Thoracic aorta (tissue), 2 donors: ENCODE measurements at regions not wholly inside any gene's neighbourhood (a gene's known extent, or its start where the extent isn't known, plus 50 kb on each side); places are given as distances from the start of the nearest gene placed in this dataset.
"Not testable (repeated sequence)": the region's sequence is repeated elsewhere in the genome, so short reads cannot be mapped to it uniquely, and the experiment has no call there.

Experiments
- ATAC-seq: fragments of 150-250 bp; one replicate; pipeline ENCODE4 v1.8.0; 2017; ENCODE audit warnings: low read depth; ENCODE audit not compliant: insufficient number of reproducible peaks, low FRiP score
- DNase-seq: peaks from one replicate; pipeline ENCODE4 v3.0.0-alpha.2; 2020; ENCODE audit warnings: low spot score
- H3K27ac ChIP-seq, 2 donors: fragments of 200-600 bp; sonication (generic); 1 replicate in 1 of 2; 2 replicates in 1 of 2; pipeline ENCODE4 v1.5.1; 2016; ENCODE audit warnings: mild to moderate bottlenecking in 2 of 2, moderate library complexity in 2 of 2
- H3K27me3 ChIP-seq: fragments of 200-600 bp; sonication (generic); replicated peaks from 2 replicates; pipeline ENCODE4 v1.6.0; 2016; ENCODE audit warnings: mild to moderate bottlenecking; ENCODE audit not compliant: insufficient read depth
- H3K36me3 ChIP-seq: fragments of 200-600 bp; sonication (generic); one replicate; pipeline ENCODE4 v1.5.1; 2016
- H3K4me1 ChIP-seq, 2 donors: fragments of 200-600 bp; sonication (generic); 1 replicate in 1 of 2; 2 replicates in 1 of 2; pipeline versions ENCODE4 v1.5.1 to v1.6.0; 2016; ENCODE audit warnings: low read depth in 2 of 2, mild to moderate bottlenecking in 1 of 2; ENCODE audit not compliant: control insufficient read depth in 1 of 2
- H3K4me3 ChIP-seq: fragments of 200-600 bp; sonication (generic); 2 replicates; pipeline ENCODE4 v1.5.1; 2016; ENCODE audit warnings: mild to moderate bottlenecking
- H3K9me3 ChIP-seq: fragments of 200-600 bp; sonication (generic); 2 replicates; pipeline ENCODE4 v1.5.1; 2016
- TF ChIP-seq, protein P1 (sequence below): fragments of 200-600 bp; sonication (generic); IDR thresholded peaks from one replicate; pipeline ENCODE4 v1.5.1; 2019; ENCODE audit warnings: antibody characterized with exemption

DNA sequence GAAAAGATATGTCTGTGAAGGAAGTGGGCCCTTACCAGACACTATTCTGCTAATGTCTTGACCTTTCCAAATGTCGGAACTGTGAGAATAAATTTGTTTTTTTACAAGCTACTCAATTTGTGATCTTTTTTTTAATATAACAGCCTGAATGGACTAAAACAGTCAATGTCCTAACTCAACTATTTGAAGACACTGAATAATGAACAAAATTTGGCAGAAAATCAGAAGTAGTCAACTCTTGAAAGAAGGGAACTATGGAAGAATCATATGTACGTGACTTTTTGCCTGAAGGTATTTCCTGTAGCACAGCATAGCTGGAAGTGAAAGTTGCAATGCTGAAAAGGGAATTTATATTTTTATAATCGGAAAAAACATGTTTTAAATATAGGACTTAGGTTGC, 351.8 kb upstream of the TFPI start:
- no peak overlapping the region for H3K4me3 ChIP-seq
- H3K27ac ChIP-seq, result no peak overlapping the region
- DNase-seq (no peak), ATAC-seq (no peak)
- H3K9me3 ChIP-seq, result no peaks in the 10 kb centered on the region
- TF ChIP-seq, protein P1, sequence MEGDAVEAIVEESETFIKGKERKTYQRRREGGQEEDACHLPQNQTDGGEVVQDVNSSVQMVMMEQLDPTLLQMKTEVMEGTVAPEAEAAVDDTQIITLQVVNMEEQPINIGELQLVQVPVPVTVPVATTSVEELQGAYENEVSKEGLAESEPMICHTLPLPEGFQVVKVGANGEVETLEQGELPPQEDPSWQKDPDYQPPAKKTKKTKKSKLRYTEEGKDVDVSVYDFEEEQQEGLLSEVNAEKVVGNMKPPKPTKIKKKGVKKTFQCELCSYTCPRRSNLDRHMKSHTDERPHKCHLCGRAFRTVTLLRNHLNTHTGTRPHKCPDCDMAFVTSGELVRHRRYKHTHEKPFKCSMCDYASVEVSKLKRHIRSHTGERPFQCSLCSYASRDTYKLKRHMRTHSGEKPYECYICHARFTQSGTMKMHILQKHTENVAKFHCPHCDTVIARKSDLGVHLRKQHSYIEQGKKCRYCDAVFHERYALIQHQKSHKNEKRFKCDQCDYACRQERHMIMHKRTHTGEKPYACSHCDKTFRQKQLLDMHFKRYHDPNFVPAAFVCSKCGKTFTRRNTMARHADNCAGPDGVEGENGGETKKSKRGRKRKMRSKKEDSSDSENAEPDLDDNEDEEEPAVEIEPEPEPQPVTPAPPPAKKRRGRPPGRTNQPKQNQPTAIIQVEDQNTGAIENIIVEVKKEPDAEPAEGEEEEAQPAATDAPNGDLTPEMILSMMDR, result no peak
- H3K36me3 ChIP-seq, result no peaks in the 10 kb centered on the region
- peaks cover 4 to 5% of the 10 kb centered on the region in 2 donors for H3K4me1 ChIP-seq
- H3K27me3 ChIP-seq, result no peaks in the 10 kb centered on the region

DNA sequence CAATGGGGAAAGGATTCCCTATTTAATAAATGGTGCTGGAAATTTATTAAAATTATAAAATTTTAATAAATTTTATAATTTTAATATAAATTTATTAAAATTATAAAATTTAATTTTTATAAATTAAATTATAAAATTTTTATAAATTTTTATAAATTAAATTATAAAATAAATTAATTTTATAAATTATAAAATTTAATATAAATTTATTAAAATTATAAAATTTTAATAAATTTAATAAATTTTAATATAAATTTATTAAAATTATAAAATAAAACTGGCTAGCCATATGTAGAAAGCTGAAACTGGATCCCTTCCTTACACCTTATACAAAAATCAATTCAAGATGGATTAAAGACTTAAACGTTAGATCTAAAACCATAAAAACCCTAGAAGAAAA, 356.7 kb upstream of the TFPI start:
- not testable (repeated sequence) for H3K9me3 ChIP-seq, H3K27me3 ChIP-seq, H3K4me3 ChIP-seq, ATAC-seq, H3K27ac ChIP-seq, DNase-seq, H3K36me3 ChIP-seq, H3K4me1 ChIP-seq

DNA sequence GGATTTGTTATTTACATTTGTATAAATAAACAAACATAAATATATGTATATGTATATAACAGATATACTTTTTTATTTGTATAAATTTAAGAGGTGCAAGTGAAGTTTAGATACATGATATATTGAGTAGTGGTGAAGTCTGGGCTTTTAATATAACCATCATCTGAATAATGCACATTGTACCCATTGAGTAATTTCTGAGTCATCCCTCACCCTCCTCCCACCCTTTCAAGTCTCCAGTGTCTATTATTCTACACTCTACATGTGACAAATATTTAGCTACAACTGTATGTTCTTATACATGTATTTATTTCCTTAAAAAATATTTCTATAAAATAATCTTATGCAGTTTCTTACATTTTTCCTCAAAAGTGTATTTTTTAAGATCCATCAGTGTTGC, 358.7 kb upstream of the TFPI start:
- Histone ChIP-seq H3K4me3 (no peak overlapping the region), H3K9me3 (no peaks in the 10 kb centered on the region), H3K27me3 (no peaks in the 10 kb centered on the region), H3K4me1 (no peaks in the 10 kb centered on the region), H3K36me3 (no peaks in the 10 kb centered on the region), H3K27ac (no peak overlapping the region)
- no peak for ATAC-seq
- TF ChIP-seq, protein P1, result no peak
- DNase-seq, result no peak

DNA sequence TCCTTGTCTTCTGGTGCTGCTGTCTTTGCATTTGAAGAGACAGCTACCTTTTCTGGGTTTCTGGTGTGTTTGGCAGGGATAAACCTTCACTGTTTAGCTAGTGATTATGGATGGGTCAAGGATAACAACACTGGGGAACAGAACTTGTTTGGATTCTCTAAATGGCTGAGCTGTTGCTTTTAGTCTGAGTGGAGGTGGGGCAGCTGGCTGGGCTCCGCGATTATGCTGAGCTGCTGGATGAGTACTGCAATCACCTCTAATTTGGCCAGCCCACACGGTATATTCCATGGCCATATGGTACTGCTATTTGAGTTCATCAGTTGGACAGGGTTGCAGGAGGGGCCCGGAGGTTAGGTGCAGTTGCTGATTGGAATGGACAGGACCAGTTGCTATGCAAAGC, 361.6 kb upstream of the TFPI start:
- Histone ChIP-seq H3K36me3 (no peaks in the 10 kb centered on the region), H3K9me3 (no peaks in the 10 kb centered on the region), H3K27me3 (no peaks in the 10 kb centered on the region), H3K4me3 (no peak overlapping the region), H3K27ac (no peak overlapping the region), H3K4me1 (no peaks in the 10 kb centered on the region)
- DNase-seq (no peak), ATAC-seq (no peak)
- TF ChIP-seq, protein P1, result no peak

DNA sequence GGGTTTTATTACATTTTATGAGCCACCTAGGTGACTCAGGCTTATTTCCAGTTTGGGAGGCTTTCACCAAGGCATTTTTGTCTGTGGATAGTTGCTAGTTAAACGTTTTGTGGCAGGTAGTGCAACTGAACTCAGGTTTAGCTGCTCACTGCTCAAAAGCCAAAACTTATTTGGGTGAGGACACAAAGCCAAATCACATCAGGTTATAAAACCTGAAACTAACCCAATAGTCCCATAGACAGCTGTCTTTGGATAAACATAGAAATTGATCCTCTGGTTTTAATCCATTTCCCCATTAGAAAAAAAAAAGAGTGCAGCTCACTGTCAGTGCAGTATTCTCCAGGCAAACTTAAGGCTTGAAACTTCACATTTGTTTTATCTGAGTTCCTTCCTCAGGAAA, 362.6 kb upstream of the TFPI start:
- ATAC-seq (no peak), DNase-seq (no peak)
- TF ChIP-seq, protein P1, result no peak
- no peaks in the 10 kb centered on the region for H3K36me3 ChIP-seq
- H3K27ac ChIP-seq, result no peak overlapping the region
- H3K4me1 ChIP-seq, result no peaks in the 10 kb centered on the region
- H3K4me3 ChIP-seq, result no peak overlapping the region
- H3K9me3 ChIP-seq, result no peaks in the 10 kb centered on the region
- no peaks in the 10 kb centered on the region for H3K27me3 ChIP-seq

DNA sequence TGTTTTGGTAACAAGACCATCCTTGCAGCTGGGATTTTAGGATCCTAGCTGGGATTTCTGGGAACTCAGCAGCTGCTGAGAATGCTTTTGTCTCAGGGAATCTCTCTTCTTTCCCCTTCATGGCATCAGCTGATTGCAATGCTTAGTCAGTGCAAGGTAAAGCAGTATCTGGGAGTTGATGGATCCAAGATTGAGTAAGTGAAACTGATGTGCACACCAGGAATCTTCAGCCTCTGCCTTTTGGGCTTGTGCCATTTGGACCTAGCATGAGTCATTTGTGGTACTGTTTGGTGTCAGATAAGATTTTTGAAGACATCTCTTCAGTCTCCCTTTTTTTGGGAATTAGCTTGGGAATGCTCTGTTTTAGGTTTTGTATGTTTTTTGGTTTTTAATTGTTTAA, 363.3 kb upstream of the TFPI start:
- TF ChIP-seq, protein P1, result no peak
- Histone ChIP-seq H3K4me3 (no peak overlapping the region), H3K9me3 (no peaks in the 10 kb centered on the region), H3K27me3 (no peaks in the 10 kb centered on the region), H3K4me1 (no peaks in the 10 kb centered on the region), H3K36me3 (no peaks in the 10 kb centered on the region), H3K27ac (no peak overlapping the region)
- ATAC-seq (no peak), DNase-seq (no peak)
